ENCODE measurements at regions not wholly inside any gene's neighbourhood (a gene's known extent, or its start where the extent isn't known, plus 50 kb on each side); places are given as distances from the start of the nearest gene placed in this dataset.
"Not testable (repeated sequence)": the region's sequence is repeated elsewhere in the genome, so short reads cannot be mapped to it uniquely, and the experiment has no call there.

DNA sequence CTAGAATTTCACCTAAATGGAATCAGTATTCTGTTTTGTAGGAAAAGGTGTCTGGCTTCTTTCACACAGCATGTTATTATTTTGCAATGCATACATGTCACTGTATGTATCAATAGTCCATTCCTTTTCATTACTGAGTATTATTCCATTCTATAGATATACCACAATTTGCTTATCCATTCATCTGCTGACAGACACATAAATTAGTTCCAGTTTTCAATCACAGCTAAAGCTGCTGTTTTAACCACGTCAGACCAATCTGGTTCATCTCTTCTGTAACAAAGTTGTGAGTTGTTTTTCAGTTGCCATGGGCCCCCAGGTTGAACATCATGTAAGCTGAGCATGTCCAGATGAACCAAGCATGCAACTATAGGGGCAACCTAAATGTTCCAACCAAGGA, 282.1 kb upstream of the MKLN1 start:
- no peak overlapping the region for H3K4me3 ChIP-seq (ENCODE audit: low read depth, low read length)
- DNase-seq (ENCODE audit: low read depth), result no peak

GRCh38 chr7:131046246-131046645, 281.4 kb upstream of the MKLN1 start:
- DNase-seq (ENCODE audit: low read depth), result no peak

GRCh38 chr7:131047651-131048304, 279.9 kb upstream of the MKLN1 start:
- no peak for DNase-seq (ENCODE audit: low read depth)
- H3K4me3 ChIP-seq (ENCODE audit: low read depth, low read length), result no peak overlapping the region

More at GRCh38 chr7:131046246-131046645, 281.4 kb upstream of the MKLN1 start:
- no peak overlapping the region for H3K4me3 ChIP-seq (ENCODE audit: low read depth, low read length)

- no peak for DNase-seq (ENCODE audit: low read depth)
- H3K4me3 ChIP-seq (ENCODE audit: low read depth, low read length), result no peak overlapping the region
Observed at GRCh38 chr7:131051304-131051703, 276.4 kb upstream of the MKLN1 start.

DNA sequence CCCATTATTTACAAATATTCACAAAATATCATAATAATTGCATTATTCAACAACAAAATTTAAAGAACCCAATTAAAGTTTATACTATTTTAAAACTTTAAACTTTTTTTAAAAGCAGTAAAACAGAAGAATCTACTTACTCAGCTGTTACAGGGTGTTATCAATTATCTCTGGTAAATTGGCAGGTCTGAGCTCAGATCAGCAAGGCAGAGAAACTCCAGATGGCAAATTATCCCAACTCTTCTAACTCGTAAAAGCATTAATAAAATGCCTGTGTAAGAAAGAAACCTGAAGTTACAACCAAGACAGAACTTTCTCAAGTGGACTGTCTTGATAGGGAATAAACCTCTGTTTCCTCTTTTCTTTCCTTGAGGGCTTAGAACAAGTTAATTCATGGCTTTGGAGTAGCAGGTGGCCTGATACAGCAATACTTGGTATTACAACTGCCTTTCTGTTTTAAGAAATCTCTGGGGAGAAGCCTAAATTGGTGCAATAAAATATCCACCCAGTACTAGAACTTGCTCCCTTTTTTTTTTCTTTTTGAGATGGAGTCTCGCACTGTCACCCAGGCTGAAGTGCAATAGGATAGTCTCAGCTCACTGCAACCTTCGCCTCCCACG, 275.3 kb upstream of the MKLN1 start:
- no peak for DNase-seq (ENCODE audit: low read depth)
- H3K4me3 ChIP-seq (ENCODE audit: low read depth, low read length), result no peak overlapping the region

GRCh38 chr7:131056007-131056406, 271.7 kb upstream of the MKLN1 start:
- no peak for DNase-seq (ENCODE audit: low read depth)

DNA sequence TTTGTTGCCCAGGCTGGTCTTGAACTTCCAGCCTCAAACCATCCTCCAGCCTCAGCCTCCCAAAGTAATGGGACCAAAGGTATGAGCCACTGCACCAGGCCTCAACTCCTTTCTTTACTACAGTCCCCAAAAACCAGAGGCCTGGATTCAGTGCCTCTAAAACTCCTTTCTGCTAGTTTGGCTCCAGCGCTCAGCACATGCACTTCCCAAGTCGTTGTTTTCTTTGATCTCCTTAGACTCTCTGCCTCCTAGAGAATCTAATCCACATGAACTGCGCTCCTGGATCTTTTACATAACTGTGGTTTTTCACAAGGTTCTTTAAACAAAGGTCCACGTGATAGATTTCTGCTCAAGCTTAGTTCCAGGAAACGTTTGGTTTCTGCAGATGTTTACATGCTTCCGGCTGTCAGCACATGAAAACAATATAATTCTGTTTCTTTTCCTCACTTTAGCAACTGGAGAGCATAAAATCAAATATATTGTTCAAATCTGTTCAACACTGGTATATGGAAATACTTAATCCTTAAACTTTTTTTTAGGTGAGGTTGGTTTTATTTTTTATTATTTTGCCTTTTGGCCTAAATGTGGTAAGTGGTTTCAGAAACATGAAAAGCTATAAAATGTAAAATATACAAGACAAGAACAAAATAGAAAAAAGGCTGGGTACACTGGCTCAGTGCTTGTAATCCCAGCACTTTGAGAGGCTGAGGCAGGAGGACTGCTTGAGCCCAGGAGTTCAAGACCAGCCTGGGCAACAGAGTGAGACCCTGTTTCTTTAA, 270.5 kb upstream of the MKLN1 start:
- peak; percentile 76 for DNase-seq (ENCODE audit: low read depth)
- no peak overlapping the region for H3K4me3 ChIP-seq (ENCODE audit: low read depth, low read length)

More at GRCh38 chr7:131056007-131056406, 271.7 kb upstream of the MKLN1 start:
- no peak overlapping the region for H3K4me3 ChIP-seq (ENCODE audit: low read depth, low read length)

DNA sequence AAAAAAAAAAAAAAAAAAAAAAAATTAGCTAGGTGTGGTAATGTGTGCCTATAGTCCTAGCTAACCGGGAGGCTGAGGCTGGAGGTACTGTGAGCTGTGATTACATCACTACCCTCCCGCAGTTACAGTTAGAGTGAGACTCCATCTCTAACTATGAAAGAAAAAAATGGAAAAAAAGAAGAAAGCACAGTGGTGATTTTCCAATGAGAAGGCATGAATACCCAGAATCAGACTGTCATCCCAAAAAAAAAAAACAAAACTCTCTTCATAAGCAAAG, 269.9 kb upstream of the MKLN1 start:
- DNase-seq (ENCODE audit: low read depth), result no peak
- no peak overlapping the region for H3K4me3 ChIP-seq (ENCODE audit: low read depth, low read length)

DNA sequence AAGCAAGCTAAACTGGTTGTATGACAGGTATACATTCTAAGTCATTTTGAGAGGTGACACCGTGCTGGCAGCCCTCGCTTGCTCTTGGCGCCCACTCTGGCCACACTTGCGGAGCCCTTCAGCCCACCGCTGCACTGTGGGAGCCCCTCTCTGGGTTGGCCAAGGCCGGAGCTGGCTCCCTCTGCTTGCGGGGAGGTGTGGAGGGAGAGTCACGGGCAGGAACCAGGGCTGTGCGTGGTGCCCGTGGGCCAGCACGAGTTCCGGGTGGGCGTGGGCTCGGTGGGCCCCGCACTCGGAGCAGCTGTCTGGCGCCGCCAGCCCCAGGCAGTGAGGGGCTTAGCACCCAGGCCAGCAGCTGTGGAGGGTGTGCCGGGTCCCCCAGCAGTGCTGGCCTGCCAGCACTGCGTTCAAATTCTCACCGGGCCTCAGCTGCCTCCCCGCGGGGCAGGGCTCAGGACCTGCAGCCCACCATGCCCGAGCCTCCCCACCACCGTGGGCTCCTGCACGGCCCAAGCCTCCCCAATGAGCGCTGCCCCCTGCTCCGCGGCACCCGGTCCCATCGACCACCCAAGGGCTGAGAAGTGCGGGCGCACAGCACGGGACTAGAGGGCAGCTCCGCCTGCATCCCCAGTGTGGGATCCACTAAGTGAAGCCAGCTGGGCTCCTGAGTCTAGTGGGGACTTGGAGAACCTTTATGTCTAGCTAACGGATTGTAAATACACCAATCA, 269.0 kb upstream of the MKLN1 start:
- DNase-seq (ENCODE audit: low read depth); H3K4me3 ChIP-seq (ENCODE audit: low read depth, low read length): not testable (repeated sequence)

GRCh38 chr7:131059401-131059800, 268.3 kb upstream of the MKLN1 start:
- not testable (repeated sequence) for H3K4me3 ChIP-seq (ENCODE audit: low read depth, low read length); DNase-seq (ENCODE audit: low read depth)

DNA sequence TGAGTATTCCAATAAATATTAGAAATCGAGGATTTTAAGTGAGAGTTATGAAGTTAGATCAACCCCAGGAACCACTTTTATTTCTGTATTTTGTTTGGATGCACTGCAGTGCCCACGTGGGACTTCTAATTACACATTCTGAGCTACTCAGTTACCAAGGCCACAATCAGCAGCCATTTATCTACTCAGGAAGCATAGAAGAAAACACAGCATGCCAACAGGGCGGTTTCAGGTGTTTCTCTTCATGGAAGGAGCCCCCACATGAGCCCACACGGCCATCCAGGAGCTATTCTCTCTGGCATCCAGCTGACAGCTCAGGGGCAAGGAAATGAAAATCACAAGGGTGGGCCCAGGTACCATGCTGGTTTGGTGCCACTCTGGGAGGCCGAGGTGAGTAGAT, 266.5 kb upstream of the MKLN1 start:
- no peak for DNase-seq (ENCODE audit: low read depth)
- no peak overlapping the region for H3K4me3 ChIP-seq (ENCODE audit: low read depth, low read length)

- no peak overlapping the region for H3K4me3 ChIP-seq (ENCODE audit: low read depth, low read length)
- DNase-seq (ENCODE audit: low read depth), result no peak
Observed at GRCh38 chr7:131061818-131062217, 265.9 kb upstream of the MKLN1 start.

DNA sequence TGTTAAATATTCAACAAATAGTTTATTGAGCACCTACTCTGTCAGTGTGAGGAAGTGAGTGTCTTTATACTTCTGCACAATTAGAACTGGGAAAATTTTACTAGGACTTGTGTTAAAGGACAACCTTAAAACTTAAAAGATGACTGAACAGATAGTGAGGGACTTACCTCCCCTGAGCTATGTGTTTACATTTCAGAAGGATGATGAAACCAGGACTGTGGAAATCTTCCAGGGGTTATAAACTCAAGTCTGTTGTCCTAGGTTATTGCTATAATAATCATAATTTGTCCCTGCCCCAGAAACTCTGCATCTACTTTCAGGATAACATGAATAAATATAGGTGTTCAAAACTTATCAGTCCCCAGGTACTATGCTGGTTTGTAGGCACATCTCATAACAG, 261.0 kb upstream of the MKLN1 start:
- DNase-seq (ENCODE audit: low read depth), result no peak
- H3K4me3 ChIP-seq (ENCODE audit: low read depth, low read length), result no peak overlapping the region

GRCh38 chr7:131067220-131067619, 260.5 kb upstream of the MKLN1 start:
- no peak for DNase-seq (ENCODE audit: low read depth)
- H3K4me3 ChIP-seq (ENCODE audit: low read depth, low read length), result no peak overlapping the region

DNA sequence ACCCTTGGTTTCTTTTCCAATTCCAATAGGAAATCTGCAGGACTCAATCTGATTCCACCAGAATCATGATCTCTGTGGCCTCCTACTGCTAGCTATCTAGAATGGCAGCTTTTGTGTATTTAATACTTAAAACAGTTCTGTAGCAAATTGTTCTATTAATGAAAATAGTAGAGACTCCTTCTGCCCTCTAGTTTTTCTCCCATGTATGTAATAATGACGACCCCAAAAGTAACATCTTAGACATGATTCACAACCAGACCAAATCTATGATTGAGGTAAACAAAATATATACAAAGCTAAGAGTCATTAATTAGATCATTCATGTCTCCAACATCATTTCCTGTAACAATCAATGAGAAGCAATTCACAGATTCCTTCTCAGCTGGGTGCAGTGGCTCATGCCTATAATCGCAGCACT, 259.1 kb upstream of the MKLN1 start:
- no peak for DNase-seq (ENCODE audit: low read depth)
- no peak overlapping the region for H3K4me3 ChIP-seq (ENCODE audit: low read depth, low read length)

DNA sequence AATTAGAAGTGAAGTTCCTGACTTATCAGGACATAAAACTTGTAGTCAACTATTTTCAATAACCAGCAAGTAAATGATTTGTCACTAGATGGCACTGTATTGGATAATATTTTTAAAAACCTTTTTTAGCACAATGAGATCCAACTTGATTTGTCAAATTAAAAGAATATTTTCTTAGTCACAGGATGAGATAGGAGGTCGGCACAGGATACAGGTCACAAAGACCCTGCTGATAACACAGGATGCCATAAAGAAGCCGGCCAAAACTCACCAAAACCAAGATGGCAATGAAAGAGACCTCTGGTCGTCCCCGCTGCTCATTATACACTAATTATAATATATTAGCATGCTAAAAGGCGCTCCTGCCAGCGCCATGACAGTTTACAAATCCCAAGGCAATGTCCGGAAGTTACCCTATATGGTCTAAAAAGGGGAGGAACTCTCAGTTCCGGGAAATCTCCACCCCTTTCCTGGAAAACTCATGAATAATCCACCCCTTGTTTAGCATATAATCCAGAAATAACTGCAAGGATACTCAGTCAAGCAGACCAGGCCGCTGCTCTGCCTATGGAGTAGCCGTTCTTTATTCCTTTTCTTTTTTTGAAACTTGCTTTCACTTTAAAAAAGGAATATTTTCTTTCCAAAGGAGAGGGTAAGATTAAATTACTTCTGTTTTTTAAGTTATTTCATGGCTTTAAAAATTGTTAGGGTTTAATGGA, 255.7 kb upstream of the MKLN1 start:
- no peak for DNase-seq (ENCODE audit: low read depth)

DNA sequence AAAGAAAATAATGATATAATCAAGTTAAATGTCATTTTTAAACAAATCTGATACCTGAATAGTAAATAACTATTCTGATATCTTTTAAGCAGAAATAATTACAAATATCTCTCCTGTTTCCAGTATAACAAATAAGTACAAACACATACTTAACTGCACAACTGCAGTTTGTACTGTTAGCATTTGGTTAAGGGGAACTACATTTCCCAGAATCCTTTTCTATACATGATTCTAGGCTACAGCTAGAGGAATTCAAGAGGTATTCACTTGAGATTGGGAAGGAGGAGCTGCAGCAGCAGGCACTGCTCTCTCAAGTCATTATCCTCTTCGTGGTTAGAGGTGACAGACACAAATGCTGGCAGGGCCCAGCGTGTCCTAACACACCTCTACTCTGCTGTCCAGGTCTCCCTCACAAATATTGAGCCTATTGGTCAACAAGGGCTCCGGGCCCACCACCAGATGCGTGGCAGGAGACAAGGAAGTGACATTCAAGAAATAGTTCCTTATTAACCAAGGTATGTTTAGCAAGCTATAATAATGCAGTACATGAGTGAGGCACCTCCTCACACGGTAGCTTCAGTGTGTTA, 255.1 kb upstream of the MKLN1 start:
- no peak overlapping the region for H3K4me3 ChIP-seq (ENCODE audit: low read depth, low read length)
- no peak for DNase-seq (ENCODE audit: low read depth)

More for the DNA sequence above, 255.7 kb upstream of the MKLN1 start:
- no peak overlapping the region for H3K4me3 ChIP-seq (ENCODE audit: low read depth, low read length)

DNA sequence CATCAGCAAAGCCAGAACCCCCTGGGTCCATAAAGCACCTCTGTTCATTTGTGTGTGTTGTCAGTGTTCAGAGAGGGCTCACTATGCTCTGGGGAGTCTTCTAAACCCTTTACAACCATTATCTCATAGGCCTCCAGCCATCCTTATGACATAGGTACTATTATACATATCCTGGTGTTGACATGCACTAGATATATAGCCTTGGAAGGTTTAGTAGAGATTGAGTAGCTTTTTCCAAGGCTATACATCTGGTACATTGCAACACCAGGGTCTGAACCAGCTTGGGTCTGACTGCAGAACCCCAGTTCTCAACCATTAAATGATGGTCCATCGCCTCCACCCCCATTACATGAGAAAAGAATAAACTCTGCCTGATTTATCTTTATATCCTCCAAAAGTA, 253.6 kb upstream of the MKLN1 start:
- no peak overlapping the region for H3K4me3 ChIP-seq (ENCODE audit: low read depth, low read length)
- no peak for DNase-seq (ENCODE audit: low read depth)

GRCh38 chr7:131074585-131074984, 253.1 kb upstream of the MKLN1 start:
- no peak overlapping the region for H3K4me3 ChIP-seq (ENCODE audit: low read depth, low read length)
- no peak for DNase-seq (ENCODE audit: low read depth)

Data from skeletal muscle cell (primary cell).